ENCODE measurements at regions not wholly inside any gene's neighbourhood (a gene's known extent, or its start where the extent isn't known, plus 50 kb on each side); places are given as distances from the start of the nearest gene placed in this dataset.

GRCh38 chr6:126605089-126605488 is 265.2 kb downstream of the CENPW start:
- DNase-seq (ENCODE audit: low spot score) = no peak
- Mint-ChIP-seq H3K9me3 (ENCODE audit: low read depth) (no peaks in the 10 kb centered on the region), H3K36me3 (ENCODE audit: low read depth) (no peaks in the 10 kb centered on the region), H3K27me3 (ENCODE audit: low read depth) (peaks cover 2% of the 10 kb centered on the region), H3K4me3 (ENCODE audit: unreplicated experiment) (no peak overlapping the region), H3K4me1 (ENCODE audit: low read depth) (peaks cover 6% of the 10 kb centered on the region), H3K27ac (ENCODE audit: unreplicated experiment) (no peak overlapping the region)
- TF ChIP-seq, protein P1, sequence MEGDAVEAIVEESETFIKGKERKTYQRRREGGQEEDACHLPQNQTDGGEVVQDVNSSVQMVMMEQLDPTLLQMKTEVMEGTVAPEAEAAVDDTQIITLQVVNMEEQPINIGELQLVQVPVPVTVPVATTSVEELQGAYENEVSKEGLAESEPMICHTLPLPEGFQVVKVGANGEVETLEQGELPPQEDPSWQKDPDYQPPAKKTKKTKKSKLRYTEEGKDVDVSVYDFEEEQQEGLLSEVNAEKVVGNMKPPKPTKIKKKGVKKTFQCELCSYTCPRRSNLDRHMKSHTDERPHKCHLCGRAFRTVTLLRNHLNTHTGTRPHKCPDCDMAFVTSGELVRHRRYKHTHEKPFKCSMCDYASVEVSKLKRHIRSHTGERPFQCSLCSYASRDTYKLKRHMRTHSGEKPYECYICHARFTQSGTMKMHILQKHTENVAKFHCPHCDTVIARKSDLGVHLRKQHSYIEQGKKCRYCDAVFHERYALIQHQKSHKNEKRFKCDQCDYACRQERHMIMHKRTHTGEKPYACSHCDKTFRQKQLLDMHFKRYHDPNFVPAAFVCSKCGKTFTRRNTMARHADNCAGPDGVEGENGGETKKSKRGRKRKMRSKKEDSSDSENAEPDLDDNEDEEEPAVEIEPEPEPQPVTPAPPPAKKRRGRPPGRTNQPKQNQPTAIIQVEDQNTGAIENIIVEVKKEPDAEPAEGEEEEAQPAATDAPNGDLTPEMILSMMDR (IDR thresholded peaks at IDR 0.05) = no peak

GRCh38 chr6:126607289-126607688 is 267.4 kb downstream of the CENPW start:
- no peak for DNase-seq (ENCODE audit: low spot score)
- peaks cover 2% of the 10 kb centered on the region for H3K36me3 Mint-ChIP-seq (ENCODE audit: low read depth)
- H3K4me1 Mint-ChIP-seq (ENCODE audit: low read depth) = no peaks in the 10 kb centered on the region

DNA sequence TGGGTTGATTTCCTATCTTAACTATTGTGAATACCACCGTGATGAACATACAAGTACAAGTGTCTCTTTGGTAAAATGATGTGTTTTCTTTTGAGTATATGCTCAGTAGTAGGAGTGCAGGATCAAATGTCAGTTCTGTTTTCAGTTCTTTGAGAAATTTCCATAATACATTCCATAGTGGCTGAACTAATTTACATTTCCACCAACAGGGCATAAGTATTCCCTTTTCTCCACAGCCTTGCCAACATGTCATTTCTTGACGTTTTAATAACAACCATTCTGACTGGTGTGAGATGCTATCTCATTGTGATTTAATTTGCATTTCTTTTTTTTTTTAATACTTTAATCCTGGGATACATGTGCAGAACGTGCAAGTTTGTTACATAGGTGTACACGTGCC is 268.8 kb downstream of the CENPW start:
- Mint-ChIP-seq H3K4me1 (ENCODE audit: low read depth) (no peaks in the 10 kb centered on the region), H3K36me3 (ENCODE audit: low read depth) (peaks cover 4% of the 10 kb centered on the region), H3K4me3 (ENCODE audit: unreplicated experiment) (no peak overlapping the region), H3K27me3 (ENCODE audit: low read depth) (no peaks in the 10 kb centered on the region), H3K27ac (ENCODE audit: unreplicated experiment) (no peak overlapping the region), H3K9me3 (ENCODE audit: low read depth) (peaks cover 20% of the 10 kb centered on the region)
- DNase-seq (ENCODE audit: low spot score) = no peak
- TF ChIP-seq, protein P1 (IDR thresholded peaks at IDR 0.05) = no peak

More at GRCh38 chr6:126607289-126607688, 267.4 kb downstream of the CENPW start:
- H3K27me3 Mint-ChIP-seq (ENCODE audit: low read depth) = peaks cover 2% of the 10 kb centered on the region
- no peak overlapping the region for H3K27ac Mint-ChIP-seq (ENCODE audit: unreplicated experiment)
- TF ChIP-seq, protein P1 (IDR thresholded peaks at IDR 0.05) = no peak
- no peak overlapping the region for H3K4me3 Mint-ChIP-seq (ENCODE audit: unreplicated experiment)
- peaks cover 14% of the 10 kb centered on the region for H3K9me3 Mint-ChIP-seq (ENCODE audit: low read depth)

DNA sequence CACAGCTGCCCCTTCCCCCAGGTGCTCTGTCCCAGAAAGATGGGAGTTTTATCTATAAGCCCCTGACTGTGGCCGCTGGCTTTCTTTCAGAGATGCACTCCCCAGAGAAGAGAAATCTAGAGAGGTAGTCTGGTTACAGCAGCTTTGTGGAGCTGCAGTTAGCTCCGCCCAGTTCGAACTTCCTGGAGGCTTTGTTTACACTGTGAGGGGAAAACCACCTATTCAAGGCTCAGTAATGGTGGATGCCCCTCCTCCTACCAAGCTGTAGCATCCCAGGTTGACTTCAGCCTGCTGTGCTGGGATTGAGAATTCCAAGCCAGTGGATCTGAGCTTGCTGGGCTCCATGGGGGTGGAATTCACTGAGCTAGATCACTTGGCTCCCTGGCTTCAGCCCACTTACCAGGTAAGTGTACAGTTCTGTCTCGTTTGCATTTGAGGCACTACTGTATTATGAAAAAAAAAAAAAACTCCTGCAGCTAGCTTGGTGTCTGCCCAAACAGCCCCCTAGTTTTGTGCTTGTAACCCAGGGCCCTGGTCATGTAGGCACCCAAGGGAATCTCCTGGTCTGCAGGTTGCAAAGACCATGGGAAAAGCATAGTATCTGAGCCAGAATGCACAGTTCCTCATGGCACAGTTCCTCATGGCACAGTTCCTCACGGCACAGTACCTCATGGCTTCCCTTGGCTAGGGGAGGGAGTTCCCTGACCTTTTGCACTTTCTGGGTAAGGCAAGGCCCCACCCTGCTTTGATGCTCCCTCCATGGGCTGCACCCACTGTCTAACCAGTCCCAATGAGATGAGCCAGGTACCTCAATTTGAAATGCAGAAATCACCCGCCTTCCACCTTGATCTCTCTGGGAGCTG is 275.0 kb downstream of the CENPW start:
- H3K9me3 Mint-ChIP-seq (ENCODE audit: low read depth) = peaks cover 20% of the 10 kb centered on the region
- no peaks in the 10 kb centered on the region for H3K4me1 Mint-ChIP-seq (ENCODE audit: low read depth)
- H3K27ac Mint-ChIP-seq (ENCODE audit: unreplicated experiment) = no peak overlapping the region
- no peak for DNase-seq (ENCODE audit: low spot score)
- H3K27me3 Mint-ChIP-seq (ENCODE audit: low read depth) = peaks cover 5% of the 10 kb centered on the region
- TF ChIP-seq, protein P1 (IDR thresholded peaks at IDR 0.05) = no peak
- H3K4me3 Mint-ChIP-seq (ENCODE audit: unreplicated experiment) = no peak overlapping the region
- peaks cover 4% of the 10 kb centered on the region for H3K36me3 Mint-ChIP-seq (ENCODE audit: low read depth)

- TF ChIP-seq, protein P1 (IDR thresholded peaks at IDR 0.05) = no peak
- H3K27ac Mint-ChIP-seq (ENCODE audit: unreplicated experiment) = no peak overlapping the region
- peaks cover 4% of the 10 kb centered on the region for H3K36me3 Mint-ChIP-seq (ENCODE audit: low read depth)
- peaks cover 11% of the 10 kb centered on the region for H3K9me3 Mint-ChIP-seq (ENCODE audit: low read depth)
- DNase-seq (ENCODE audit: low spot score) = no peak
- H3K4me3 Mint-ChIP-seq (ENCODE audit: unreplicated experiment) = no peak overlapping the region
- no peaks in the 10 kb centered on the region for H3K4me1 Mint-ChIP-seq (ENCODE audit: low read depth)
- peaks cover 7% of the 10 kb centered on the region for H3K27me3 Mint-ChIP-seq (ENCODE audit: low read depth)
These were observed 277.0 kb downstream of the CENPW start for GRCh38 chr6:126616866-126617265.
